ENCODE measurements at regions not wholly inside any gene's neighbourhood (a gene's known extent, or its start where the extent isn't known, plus 50 kb on each side); places are given as distances from the start of the nearest gene placed in this dataset.

- DNase-seq (no peak), ATAC-seq (no peak)
- Mint-ChIP-seq H3K9me3 (ENCODE audit: insufficient read depth) (no peaks in the 10 kb centered on the region), H3K27me3 (ENCODE audit: low read depth) (no peaks in the 10 kb centered on the region), H3K4me1 (ENCODE audit: low read depth) (no peaks in the 10 kb centered on the region), H3K36me3 (ENCODE audit: low read depth) (no peaks in the 10 kb centered on the region), H3K27ac (no peak overlapping the region), H3K4me3 (no peak overlapping the region)
- ChIA-PET CTCF (no interaction called here), POLR2A (no interaction called here)
Measured at GRCh38 chr3:164537485-164537884, 540.8 kb downstream of the SI start.

DNA sequence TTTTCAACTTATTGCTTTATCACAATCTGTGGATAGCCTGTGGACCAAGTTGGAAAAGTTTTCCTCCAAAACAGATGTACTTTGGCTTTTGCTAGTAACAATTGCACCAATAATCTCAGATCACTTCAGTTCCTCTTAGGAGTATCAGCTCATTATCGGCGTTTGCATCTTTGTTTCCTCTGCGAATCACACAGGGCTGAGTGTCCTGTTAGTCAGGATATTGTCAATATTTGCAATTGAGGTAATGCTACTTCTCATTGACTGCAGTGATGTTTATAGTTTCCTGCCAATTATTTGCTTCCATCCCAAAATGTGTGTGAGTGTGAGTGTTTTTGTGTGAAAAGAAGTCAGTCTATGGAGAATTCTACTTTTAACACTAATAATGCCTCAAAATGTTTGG, 545.0 kb downstream of the SI start:
- ATAC-seq: no peak
- Mint-ChIP-seq H3K36me3 (ENCODE audit: low read depth) (no peaks in the 10 kb centered on the region), H3K9me3 (ENCODE audit: insufficient read depth) (no peaks in the 10 kb centered on the region), H3K27ac (no peak overlapping the region), H3K27me3 (ENCODE audit: low read depth) (no peaks in the 10 kb centered on the region), H3K4me1 (ENCODE audit: low read depth) (no peaks in the 10 kb centered on the region), H3K4me3 (no peak overlapping the region)
- DNase-seq: no peak
- ChIA-PET POLR2A (no interaction called here), CTCF (no interaction called here)

DNA sequence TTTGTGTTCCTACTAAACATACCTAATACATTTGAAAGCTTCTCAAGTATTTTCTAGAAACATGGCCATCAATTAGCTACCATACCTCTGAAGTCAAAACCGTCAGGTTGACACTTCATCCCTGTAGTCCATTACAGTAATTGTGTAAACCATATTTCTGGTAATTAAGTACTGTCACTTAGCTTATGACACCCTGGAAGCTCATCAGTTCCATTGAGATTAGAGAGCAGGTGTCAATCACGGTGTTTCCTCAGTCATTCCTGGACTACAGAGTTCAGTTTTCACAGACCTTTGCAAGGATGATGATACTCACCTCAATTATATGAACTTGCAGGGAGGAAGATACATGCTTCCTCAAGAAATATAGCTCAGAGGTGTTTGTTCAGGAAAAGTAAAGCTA, 552.0 kb downstream of the SI start:
- Mint-ChIP-seq H3K9me3 (ENCODE audit: insufficient read depth) (peaks cover 5% of the 10 kb centered on the region), H3K27me3 (ENCODE audit: low read depth) (no peaks in the 10 kb centered on the region), H3K27ac (no peak overlapping the region), H3K4me3 (no peak overlapping the region), H3K36me3 (ENCODE audit: low read depth) (no peaks in the 10 kb centered on the region), H3K4me1 (ENCODE audit: low read depth) (no peaks in the 10 kb centered on the region)
- ATAC-seq: no peak
- ChIA-PET CTCF (no interaction called here), POLR2A (no interaction called here)
- DNase-seq: no peak

DNA sequence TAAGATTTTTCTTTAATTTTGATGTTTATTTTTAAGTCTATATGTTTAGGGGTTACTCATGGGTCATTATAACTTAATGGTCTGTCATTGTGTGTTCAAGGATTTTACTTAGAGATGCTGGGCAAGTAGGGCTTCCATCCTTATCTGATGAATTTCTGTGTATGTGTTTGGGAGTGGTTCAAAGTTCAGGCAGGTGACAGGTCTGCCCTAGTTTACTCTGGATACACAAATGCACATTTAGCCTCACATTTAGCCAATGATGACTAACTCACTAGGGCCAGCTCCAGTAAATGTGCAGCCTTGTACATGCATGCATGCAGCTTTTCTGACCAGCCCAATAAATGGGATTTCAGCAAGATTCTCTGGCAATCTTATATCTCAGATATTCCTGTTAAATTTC, 554.1 kb downstream of the SI start:
- ChIA-PET POLR2A (no interaction called here), CTCF (no interaction called here)
- H3K4me1 Mint-ChIP-seq (ENCODE audit: low read depth): no peaks in the 10 kb centered on the region
- no peaks in the 10 kb centered on the region for H3K36me3 Mint-ChIP-seq (ENCODE audit: low read depth)
- DNase-seq (no peak), ATAC-seq (no peak)
- no peak overlapping the region for H3K4me3 Mint-ChIP-seq
- H3K27ac Mint-ChIP-seq: no peak overlapping the region
- H3K27me3 Mint-ChIP-seq (ENCODE audit: low read depth): no peaks in the 10 kb centered on the region
- H3K9me3 Mint-ChIP-seq (ENCODE audit: insufficient read depth): peaks cover 5% of the 10 kb centered on the region

DNA sequence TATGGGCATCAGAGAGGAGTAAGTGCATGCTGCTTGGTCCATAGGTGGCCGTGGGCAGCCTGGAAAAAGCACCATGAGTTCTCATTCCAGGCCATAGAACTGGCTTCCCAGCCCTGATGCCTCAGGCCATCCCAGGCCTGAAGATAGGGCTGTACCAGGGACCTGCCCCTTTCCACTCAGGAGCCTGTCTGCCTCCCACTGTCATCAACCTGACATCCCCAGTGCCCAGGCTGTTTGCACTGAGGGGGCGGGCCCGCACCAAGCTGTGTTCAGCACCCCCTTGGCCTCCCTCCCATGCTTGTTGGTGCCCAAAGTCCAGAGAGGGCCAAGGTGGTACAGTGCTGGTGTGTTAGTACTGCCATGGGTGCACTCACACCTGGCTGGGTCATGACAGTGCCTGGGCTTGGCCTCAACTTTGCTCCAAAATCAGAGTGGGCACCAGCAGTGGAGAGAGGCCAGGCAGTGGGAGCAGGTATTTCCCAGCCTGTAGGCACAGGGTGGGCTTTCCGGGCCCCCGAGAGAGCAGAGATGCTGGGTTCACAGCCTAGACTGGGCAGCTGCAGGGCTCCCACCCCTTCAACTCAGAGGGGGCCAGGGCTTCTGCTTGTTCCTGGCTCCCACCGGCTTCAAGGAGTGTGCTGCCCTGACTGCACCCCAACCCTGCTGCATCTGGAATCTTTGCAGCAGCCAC, 556.1 kb downstream of the SI start:
- Mint-ChIP-seq H3K36me3 (ENCODE audit: low read depth) (no peaks in the 10 kb centered on the region), H3K27me3 (ENCODE audit: low read depth) (no peaks in the 10 kb centered on the region), H3K27ac (no peak overlapping the region), H3K9me3 (ENCODE audit: insufficient read depth) (peaks cover 5% of the 10 kb centered on the region), H3K4me1 (ENCODE audit: low read depth) (no peaks in the 10 kb centered on the region), H3K4me3 (no peak overlapping the region)
- CTCF ChIA-PET: no interaction called here
- ATAC-seq (no peak), DNase-seq (no peak)
- POLR2A ChIA-PET: no interaction called here

DNA sequence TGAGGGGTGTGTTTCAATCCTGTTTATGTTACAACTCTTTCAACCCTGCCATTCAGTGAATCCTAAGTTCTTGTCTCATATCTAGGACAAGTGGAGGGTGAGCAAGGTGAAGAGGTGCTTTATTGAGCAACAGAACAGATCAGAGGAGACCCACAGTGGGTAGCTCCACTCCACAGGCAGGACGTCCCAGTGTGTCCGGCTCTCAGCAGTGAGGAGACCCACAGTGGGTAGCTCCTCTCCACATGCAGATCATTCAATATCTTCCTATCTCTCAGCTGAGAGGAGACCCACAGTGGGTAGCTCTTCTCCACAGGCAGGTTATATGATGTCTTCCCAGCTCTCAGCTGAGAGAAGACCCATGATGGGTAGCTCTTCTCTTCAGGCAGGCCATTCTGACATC, 556.7 kb downstream of the SI start:
- Mint-ChIP-seq H3K27ac (no peak overlapping the region), H3K4me1 (ENCODE audit: low read depth) (no peaks in the 10 kb centered on the region), H3K27me3 (ENCODE audit: low read depth) (no peaks in the 10 kb centered on the region), H3K36me3 (ENCODE audit: low read depth) (no peaks in the 10 kb centered on the region), H3K9me3 (ENCODE audit: insufficient read depth) (peaks cover 9% of the 10 kb centered on the region), H3K4me3 (no peak overlapping the region)
- no peak for DNase-seq
- POLR2A ChIA-PET: no interaction called here
- CTCF ChIA-PET: no interaction called here
- no peak for ATAC-seq

- H3K27me3 Mint-ChIP-seq (ENCODE audit: low read depth): no peaks in the 10 kb centered on the region
- DNase-seq: no peak
- no peaks in the 10 kb centered on the region for H3K36me3 Mint-ChIP-seq (ENCODE audit: low read depth)
- ChIA-PET POLR2A (no interaction called here), CTCF (no interaction called here)
- H3K4me1 Mint-ChIP-seq (ENCODE audit: low read depth): no peaks in the 10 kb centered on the region
- peaks cover 9% of the 10 kb centered on the region for H3K9me3 Mint-ChIP-seq (ENCODE audit: insufficient read depth)
- ATAC-seq: no peak
- H3K4me3 Mint-ChIP-seq: no peak overlapping the region
- H3K27ac Mint-ChIP-seq: no peak overlapping the region
Measured at GRCh38 chr3:164521139-164521538, 557.2 kb downstream of the SI start.

- DNase-seq: no peak
- ATAC-seq: no peak
- no peaks in the 10 kb centered on the region for H3K4me1 Mint-ChIP-seq (ENCODE audit: low read depth)
- no peaks in the 10 kb centered on the region for H3K36me3 Mint-ChIP-seq (ENCODE audit: low read depth)
- H3K27me3 Mint-ChIP-seq (ENCODE audit: low read depth): no peaks in the 10 kb centered on the region
- peaks cover 4% of the 10 kb centered on the region for H3K9me3 Mint-ChIP-seq (ENCODE audit: insufficient read depth)
- POLR2A ChIA-PET: no interaction called here
- H3K27ac Mint-ChIP-seq: no peak overlapping the region
- H3K4me3 Mint-ChIP-seq: no peak overlapping the region
- CTCF ChIA-PET: no interaction called here
Measured at GRCh38 chr3:164515256-164515655, 563.0 kb downstream of the SI start.

DNA sequence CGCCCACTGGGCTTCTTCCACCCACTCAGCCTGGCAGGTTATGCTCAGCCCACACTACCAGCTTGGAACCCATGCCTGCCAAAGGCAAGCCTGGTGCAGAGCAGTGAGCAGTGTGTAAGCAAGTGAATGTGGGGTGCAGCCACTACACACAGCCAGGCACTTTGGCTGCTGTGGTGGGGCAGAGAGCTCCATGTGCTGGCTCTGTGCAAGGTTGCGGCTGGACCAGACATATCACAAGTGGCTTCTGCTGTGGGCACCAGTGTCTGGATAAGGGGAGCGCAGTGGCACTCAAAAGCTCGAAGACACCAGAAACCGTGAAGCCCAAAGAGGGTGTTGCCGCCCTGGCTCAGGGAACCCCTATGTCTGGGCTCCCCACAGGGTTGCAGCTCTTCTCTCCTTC, 563.7 kb downstream of the SI start:
- H3K27me3 Mint-ChIP-seq (ENCODE audit: low read depth): no peaks in the 10 kb centered on the region
- no peak for ATAC-seq
- H3K4me1 Mint-ChIP-seq (ENCODE audit: low read depth): no peaks in the 10 kb centered on the region
- no peak for DNase-seq
- H3K27ac Mint-ChIP-seq: no peak overlapping the region
- H3K9me3 Mint-ChIP-seq (ENCODE audit: insufficient read depth): peaks cover 4% of the 10 kb centered on the region
- CTCF ChIA-PET: no interaction called here
- no peak overlapping the region for H3K4me3 Mint-ChIP-seq
- POLR2A ChIA-PET: no interaction called here
- H3K36me3 Mint-ChIP-seq (ENCODE audit: low read depth): no peaks in the 10 kb centered on the region

GRCh38 chr3:164507886-164508285, 570.4 kb downstream of the SI start:
- ATAC-seq (no peak), DNase-seq (no peak)
- ChIA-PET POLR2A (no interaction called here), CTCF (no interaction called here)
- H3K36me3 Mint-ChIP-seq (ENCODE audit: low read depth): no peaks in the 10 kb centered on the region
- H3K4me1 Mint-ChIP-seq (ENCODE audit: low read depth): no peaks in the 10 kb centered on the region
- H3K27me3 Mint-ChIP-seq (ENCODE audit: low read depth): no peaks in the 10 kb centered on the region
- no peak overlapping the region for H3K27ac Mint-ChIP-seq
- peaks cover 5% of the 10 kb centered on the region for H3K9me3 Mint-ChIP-seq (ENCODE audit: insufficient read depth)
- no peak overlapping the region for H3K4me3 Mint-ChIP-seq

DNA sequence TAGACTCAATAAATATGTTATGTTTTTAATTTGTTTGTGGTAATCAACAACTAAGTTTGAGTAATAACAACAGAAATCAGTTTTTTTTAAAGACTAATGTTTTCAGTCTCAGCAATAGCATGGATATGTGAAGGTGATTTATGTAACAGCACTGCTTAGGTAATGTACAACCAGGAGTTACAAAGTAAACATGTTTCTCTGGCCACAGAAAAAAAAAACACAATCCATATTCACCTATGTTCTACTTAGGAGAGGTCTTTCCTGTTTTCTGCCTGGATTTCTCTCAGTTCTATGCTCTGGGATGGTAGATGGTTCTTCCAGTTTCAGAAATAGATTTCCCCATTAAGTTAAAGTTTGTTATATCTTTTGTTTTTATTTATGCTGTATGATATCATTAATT, 579.4 kb downstream of the SI start:
- Mint-ChIP-seq H3K9me3 (ENCODE audit: insufficient read depth) (peaks cover 4% of the 10 kb centered on the region), H3K4me3 (no peak overlapping the region), H3K27ac (no peak overlapping the region), H3K36me3 (ENCODE audit: low read depth) (no peaks in the 10 kb centered on the region), H3K4me1 (ENCODE audit: low read depth) (no peaks in the 10 kb centered on the region), H3K27me3 (ENCODE audit: low read depth) (no peaks in the 10 kb centered on the region)
- no peak for DNase-seq
- POLR2A ChIA-PET: no interaction called here
- ATAC-seq: no peak
- CTCF ChIA-PET: no interaction called here

DNA sequence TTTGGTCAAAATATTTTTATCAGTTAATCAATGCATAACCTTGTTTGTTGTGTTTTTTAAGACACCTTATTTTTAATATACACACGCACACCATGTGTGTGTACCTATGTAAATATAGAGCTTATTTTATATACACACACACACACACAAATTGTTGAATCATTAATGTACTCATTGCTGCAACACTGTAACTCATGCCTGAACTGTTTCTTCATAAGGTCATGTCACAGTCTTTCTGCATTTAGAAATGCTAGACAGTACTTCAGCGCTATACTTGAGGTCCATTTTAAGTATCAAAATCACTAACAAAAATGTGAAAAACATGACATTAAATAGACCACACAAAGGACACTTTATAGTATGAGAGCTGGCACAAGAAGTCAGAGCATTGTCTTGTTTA, 589.4 kb downstream of the SI start:
- Mint-ChIP-seq H3K27me3 (ENCODE audit: low read depth) (no peaks in the 10 kb centered on the region), H3K4me1 (ENCODE audit: low read depth) (no peaks in the 10 kb centered on the region), H3K27ac (no peak overlapping the region), H3K9me3 (ENCODE audit: insufficient read depth) (no peaks in the 10 kb centered on the region), H3K36me3 (ENCODE audit: low read depth) (no peaks in the 10 kb centered on the region), H3K4me3 (no peak overlapping the region)
- ChIA-PET CTCF (no interaction called here), POLR2A (no interaction called here)
- no peak for DNase-seq
- no peak for ATAC-seq

DNA sequence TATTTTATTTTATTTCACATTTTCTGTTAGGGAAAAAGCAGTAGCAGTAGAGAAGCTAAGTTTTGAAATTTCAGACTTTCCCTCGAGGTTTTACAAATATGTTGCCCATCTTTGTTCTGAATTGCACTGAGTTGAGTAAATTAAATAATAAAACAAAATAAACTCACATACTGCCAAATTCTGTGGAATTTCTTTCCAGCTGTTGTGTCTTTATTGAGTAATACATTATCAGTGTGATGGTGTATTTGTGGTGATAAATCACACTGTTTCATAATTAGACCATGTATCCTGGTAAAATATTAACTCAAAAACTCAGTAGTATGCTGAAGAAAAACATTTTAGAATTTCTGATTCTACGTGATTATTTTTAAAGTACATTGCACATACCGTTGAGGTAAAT, 592.1 kb downstream of the SI start:
- Mint-ChIP-seq H3K4me1 (ENCODE audit: low read depth) (no peaks in the 10 kb centered on the region), H3K27ac (no peak overlapping the region), H3K27me3 (ENCODE audit: low read depth) (no peaks in the 10 kb centered on the region), H3K4me3 (no peak overlapping the region), H3K9me3 (ENCODE audit: insufficient read depth) (peaks cover 11% of the 10 kb centered on the region), H3K36me3 (ENCODE audit: low read depth) (no peaks in the 10 kb centered on the region)
- ChIA-PET POLR2A (no interaction called here), CTCF (no interaction called here)
- no peak for ATAC-seq
- no peak for DNase-seq

Data from activated CD8-positive, alpha-beta T cell treated with anti-CD3 and anti-CD28 coated beads, Interleukin-2, amount 10 ng/mL, durations not matched to agents 7 days and 5 days (primary cell).